ENCODE measurements at regions not wholly inside any gene's neighbourhood (a gene's known extent, or its start where the extent isn't known, plus 50 kb on each side); places are given as distances from the start of the nearest gene placed in this dataset.

- TF ChIP-seq EZH2 (IDR thresholded peaks at IDR 0.05; ENCODE audit: borderline replicate concordance, low read depth, low read length, severe bottlenecking) (no peak), CTCF (IDR thresholded peaks at IDR 0.05; ENCODE audit: extremely low read depth in 1 of 2, insufficient read depth in 1 of 2, low read depth in 1 of 2, low read length in 2 of 2) (no peak), POLR2AphosphoS5 (IDR thresholded peaks at IDR 0.05; ENCODE audit: insufficient read depth, low read depth, low read length) (no peak), JUN (IDR thresholded peaks at IDR 0.05; ENCODE audit: borderline replicate concordance, insufficient read depth, insufficient read length, low read depth) (no peak), POLR2A (IDR thresholded peaks at IDR 0.05; ENCODE audit: low read depth, low read length) (no peak)
Observed at GRCh38 chr6:19712998-19713397, 124.2 kb upstream of the ID4 start.

All from endothelial cell of umbilical vein (primary cell).